H54 (cell line): ENCODE measurements at regions not wholly inside any gene's neighbourhood (a gene's known extent, or its start where the extent isn't known, plus 50 kb on each side); places are given as distances from the start of the nearest gene placed in this dataset.
A peak's percentile ranks its signal among the peaks of the same experiment; 100 is the strongest.

ENCODE experiments used
- DNase-seq: peaks from one replicate; pipeline ENCODE4 v3.0.0; 2011; ENCODE audit warnings: low spot score, mixed read lengths; ENCODE audit not compliant: insufficient read length
- FAIRE-seq: peaks from 3 replicates; lab custom pipeline; 2011; peaks lifted over from hg19 to GRCh38; lab: Jason Lieb, UNC
- POLR2A ChIP-seq: IDR thresholded peaks from 2 replicates; pipeline ENCODE4 v1.6.1; 2011; ENCODE audit warnings: low read depth, mild to moderate bottlenecking, low read length

DNA sequence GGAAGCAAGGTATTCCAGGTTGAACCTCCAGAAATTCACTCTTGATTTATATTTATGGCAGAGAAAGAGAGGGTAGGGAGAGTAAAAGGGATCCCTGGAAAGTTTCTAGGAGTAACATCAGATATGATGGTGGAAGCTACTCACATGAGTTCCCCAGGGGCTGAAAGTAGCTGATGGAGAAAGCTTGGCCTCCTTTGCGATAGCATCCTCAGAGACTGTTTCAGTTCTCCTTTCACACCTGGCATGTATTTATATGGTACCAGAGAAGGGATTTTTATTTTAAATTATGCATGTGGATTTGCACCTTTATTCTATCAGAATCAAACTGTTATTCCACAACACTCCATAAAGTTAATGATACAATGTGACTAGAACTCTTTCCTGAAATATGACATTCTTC, 126.3 kb upstream of the OSR1 start:
- FAIRE-seq (no peak), DNase-seq (no peak)
- no peak for TF ChIP-seq POLR2A

DNA sequence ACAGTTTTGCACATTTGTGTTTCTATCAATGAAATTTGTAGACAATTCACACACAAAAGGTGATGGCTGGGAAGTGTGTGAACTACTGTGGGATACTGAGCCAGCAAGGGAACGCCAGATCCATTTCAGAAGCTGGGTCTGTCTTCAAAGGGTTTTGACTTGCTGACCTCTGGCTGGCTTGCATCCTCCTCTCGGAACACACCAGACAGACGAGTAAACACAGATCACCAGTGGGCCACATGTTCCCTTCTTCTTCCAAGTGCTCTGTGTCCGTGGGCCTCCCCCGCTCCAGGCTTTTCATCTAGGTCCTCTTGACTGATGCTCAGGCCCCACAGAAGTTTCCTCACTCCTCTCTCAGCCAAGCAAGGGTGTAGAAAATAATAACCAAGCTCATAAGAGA, 122.2 kb upstream of the OSR1 start:
- TF ChIP-seq POLR2A = no peak
- no peak for FAIRE-seq
- no peak for DNase-seq

DNA sequence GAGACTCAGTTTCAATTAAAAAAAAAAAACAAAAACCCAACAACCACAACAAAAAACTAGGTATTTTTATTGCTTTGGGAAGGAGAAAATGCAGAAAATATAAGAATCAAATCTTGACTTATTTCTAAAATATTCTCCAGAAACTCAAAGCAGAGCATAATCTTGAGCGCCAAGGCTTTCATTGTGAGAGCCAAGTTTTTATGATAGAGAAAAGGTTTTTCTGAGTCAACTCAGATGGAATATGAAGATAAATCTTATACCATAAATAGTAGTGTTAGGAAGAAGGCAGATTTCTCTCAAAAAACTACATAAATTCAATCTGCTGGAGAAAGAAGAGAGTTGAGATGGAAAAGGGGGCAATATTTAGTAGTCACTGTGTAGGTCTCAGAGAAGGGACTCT, 121.2 kb upstream of the OSR1 start:
- FAIRE-seq = no peak
- no peak for TF ChIP-seq POLR2A
- no peak for DNase-seq

DNA sequence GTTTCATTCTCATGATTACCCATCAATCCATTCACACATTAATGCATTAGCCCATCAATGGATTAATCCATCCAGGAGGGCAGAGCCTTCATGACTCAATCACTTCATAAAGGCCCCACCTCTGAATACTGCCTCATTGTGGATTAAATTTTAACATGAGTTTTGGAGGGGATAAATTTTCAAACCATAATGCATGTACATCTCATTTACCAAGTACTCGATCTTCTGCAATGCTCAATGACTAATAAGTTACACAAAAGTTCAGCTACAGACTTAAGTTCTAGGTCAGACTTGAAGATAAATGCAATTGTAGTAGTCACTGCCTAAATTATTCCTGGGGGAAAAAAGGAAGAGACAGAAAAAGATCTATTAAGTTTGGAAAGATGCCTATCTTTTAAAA, 120.0 kb upstream of the OSR1 start:
- no peak for FAIRE-seq
- no peak for TF ChIP-seq POLR2A
- DNase-seq = no peak

DNA sequence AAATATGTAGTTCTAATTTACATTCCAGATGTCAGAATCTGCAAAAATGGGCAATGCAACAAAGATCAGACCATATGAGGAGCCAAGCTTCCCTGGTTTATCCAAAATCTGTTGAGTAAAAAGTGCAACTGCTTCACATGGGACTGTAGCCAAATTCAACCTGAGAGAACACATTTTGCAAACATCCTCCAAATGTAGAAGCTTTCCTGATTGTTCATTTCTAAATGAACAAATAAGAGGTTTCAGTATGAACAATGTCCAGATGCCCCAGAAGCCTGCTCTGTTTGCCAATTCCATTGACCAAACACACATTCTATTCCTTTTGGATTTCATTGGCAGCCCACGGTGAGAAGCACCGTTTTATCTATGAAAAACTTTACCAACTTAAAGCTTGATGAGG, 117.9 kb upstream of the OSR1 start:
- no peak for FAIRE-seq
- no peak for DNase-seq
- TF ChIP-seq POLR2A = no peak

DNA sequence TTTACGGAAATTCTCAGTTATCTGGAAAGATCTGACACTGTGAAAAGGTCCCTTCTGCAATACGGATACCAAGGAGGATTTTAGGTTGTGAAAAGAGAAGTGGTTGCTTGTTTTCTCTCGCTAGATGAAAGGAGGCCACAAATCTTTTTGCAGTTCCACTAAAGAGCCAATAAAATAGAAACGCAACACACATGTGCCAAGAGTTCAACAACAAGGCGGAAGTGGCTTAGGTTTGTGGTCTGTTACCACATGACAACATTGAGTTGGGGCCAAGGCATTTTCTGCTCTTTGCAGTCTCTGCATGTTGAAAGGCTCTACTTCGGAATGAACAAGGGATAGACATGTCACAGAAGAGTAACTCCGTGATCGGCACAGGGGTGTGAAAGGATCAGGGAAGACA, 115.7 kb upstream of the OSR1 start:
- TF ChIP-seq POLR2A = no peak
- DNase-seq (no peak), FAIRE-seq (peak; percentile 98)

DNA sequence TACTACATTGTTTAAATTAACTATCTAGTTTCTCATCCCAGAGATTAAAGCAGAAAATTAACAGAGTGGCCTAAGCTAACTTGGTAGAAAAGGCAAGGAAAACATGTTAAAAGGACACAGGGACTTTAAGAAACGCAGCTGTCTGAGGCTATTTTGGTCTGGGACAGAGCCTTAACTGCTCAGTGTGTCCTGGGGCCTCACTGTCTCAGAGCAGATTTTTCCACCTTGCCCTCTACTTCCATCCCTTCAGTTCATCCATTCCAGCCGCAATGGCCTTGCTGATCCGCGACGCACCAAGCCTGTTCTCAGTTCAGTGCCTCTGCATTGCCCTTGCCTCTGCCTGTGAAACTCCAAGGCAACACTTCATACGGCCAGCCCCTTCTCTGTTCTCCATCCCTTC, 114.9 kb upstream of the OSR1 start:
- FAIRE-seq (no peak), DNase-seq (no peak)
- no peak for TF ChIP-seq POLR2A

DNA sequence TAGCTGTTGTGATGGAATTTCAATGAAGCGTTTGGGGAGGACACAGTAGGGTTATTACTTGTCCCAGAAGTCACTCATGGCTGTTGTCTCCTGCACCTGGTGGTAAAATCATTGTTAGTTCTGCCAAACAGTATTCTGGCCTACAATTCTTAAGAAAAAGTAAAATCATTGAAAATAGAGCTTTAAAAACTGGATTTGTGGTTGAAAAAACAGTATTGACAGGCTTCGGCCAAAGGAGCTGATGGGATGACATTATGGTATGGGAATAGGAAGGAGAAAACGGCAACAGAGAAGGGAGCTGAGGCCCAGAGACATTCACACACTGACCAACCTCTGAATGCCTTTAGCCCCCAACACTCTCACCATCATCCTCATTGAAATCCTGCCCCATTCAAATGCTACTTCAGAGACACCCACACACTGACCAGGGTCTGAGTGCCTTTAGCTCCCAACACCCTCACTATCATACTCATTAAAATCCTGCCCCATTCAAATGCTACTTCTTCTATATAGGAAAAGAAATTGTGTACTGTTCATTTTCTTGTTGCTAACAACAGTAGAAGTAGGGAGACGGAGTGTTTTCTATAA, 114.1 kb upstream of the OSR1 start:
- DNase-seq = no peak
- no peak for FAIRE-seq
- TF ChIP-seq POLR2A = no peak

DNA sequence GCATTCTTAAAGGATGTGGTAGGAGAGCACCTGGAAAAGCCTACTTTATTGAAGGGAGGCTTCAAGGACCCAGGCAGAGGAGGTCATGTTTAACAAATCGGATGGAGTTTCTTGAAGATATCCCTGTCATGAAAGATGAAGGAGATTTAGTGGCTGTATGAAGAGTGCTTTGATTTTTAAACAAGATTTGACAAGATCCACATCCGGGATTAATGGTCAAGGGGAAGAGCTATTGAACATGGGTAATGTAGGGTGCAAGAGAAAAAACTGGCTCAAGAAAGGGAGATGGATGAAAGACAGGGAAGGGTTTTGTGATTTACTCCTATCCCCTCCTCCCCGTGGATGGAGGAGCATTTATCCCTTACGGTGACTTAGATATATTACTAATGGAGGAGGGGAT, 113.1 kb upstream of the OSR1 start:
- no peak for FAIRE-seq
- DNase-seq = no peak
- no peak for TF ChIP-seq POLR2A

DNA sequence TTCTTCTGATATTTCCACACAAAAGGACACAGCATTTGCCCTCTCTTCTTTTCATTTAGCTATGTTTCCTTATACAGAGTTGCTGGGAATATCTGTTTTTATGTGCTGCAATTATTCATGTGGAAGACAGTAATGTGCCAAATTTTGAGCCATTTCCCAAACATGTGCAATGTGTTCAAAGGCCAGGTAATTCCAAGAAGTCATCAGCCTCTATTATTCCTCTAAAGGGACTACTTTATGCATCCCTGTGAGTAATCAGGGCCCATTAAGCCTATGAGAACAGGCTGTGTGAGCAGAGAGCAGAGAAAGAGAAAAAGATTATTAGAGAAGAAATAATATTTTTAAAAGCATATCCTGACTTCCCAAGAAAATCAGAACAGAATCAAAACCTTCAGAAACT, 107.6 kb upstream of the OSR1 start:
- no peak for FAIRE-seq
- no peak for DNase-seq
- no peak for TF ChIP-seq POLR2A

DNA sequence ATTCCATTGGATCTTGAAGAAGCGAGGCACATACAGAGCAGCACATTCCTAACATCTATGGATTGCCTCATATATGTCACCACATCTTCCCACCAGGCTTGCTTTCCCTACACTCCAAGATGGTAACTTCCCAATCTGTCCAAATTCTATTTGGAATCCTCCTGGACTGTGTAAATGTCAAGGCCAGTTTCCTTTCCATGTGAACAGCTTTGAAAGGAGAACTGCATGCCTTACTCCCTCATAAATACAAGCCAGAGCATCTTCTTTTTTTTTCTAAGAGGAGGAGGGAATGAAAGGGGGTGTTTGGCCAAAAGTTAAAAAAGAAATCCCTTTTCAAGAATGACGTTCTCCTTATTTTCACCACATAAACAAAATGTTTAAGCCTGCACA, 103.8 kb upstream of the OSR1 start:
- no peak for TF ChIP-seq POLR2A
- DNase-seq = no peak
- no peak for FAIRE-seq

DNA sequence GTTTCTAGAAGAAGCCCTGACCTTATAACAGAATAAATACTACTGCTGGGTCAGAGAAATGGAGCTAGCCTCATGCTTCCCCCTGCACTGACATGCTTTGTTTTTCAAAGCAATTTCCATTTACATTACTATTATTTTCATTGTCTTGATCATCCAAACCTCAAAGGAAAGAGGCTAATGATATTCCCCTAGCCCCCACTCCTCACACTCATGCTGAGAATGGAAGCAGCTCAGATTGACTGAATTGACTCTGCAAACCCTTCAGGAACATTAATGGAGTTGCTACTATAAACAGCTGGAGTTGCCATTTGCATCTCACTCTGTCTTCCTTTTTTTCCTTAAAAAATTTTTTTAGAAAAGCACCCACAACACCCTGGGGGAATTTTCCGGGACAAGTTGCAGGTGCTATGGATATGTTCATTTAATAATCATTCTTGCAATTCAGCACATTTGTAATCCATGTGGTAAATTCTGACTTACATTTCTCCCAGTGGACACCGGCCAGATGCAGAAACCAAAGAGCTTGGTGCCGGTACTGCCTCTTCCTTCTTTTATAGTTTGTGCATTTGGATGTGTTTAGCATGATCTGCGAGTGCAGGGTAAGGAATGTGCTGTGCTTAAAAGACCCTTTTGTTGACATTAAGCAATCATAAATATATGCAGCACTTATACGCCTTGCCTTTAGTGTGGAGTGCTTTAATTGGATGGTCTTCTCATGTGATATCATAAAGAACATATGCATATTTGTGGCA, 103.3 kb upstream of the OSR1 start:
- DNase-seq (no peak), FAIRE-seq (no peak)
- TF ChIP-seq POLR2A = no peak

DNA sequence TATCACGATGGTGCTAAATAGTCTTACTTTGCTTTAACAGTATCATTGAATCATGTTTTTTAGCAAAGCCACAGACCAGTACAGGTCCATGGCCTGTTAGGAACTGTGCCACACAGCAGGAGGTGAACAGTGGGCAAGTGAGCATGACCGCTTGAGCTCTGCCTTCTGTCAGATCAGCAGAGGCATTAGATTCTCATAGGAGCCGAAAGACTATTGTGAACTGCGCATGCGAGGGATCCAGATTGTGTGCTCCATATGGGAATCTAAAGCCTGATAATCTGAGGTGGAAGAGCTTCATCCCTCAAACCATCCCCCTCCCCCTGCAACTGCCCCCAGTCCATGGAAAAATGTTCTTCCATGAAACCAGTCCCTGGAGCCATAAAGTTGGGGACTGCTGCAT, 102.3 kb upstream of the OSR1 start:
- no peak for TF ChIP-seq POLR2A
- no peak for DNase-seq
- FAIRE-seq = no peak

DNA sequence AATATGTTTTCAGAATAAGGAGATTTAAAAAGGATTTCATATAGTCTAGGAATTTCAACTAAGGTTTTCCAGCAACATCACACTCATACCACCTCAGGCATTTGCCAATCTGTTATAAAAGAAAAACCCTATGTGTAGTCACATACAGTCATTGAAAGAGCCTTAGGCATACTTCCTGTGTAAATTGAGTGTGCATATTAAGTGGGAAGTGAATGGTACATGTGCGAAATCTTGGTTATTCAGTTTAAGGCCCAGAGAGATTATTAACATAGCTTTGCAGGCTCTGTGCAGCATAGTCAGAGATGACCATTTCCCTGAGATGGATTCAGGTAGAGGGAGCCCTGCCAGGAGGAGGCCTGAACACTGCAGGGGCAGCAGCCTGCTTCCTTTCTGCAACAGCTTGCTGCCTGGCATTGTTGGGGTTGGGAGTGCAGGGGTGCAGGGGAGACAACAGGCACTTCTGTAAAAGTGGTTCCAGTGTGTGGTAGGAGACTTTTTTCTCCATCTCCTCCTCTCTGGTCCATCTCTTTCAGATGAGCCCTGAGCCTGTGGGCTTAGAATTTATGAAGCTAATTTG, 100.1 kb upstream of the OSR1 start:
- no peak for TF ChIP-seq POLR2A
- FAIRE-seq (no peak), DNase-seq (no peak)

DNA sequence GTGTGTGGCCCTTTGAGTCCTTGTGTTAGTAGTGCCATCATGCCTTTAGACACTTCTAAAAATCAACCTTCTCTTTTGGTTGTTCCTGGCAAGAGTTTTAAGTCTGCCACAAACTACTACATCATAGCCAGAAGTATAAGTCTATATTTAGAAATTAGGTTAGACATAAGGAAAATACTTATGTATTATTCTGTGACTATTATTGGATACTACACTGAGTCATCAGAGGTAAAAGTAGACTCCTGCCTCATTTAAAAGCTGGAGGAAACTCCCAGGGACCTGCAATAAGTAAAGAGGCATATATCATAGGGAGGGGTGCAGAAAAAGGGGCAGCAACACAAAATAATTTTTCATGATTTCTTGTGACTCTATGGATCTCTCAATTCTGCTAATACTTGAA, 99.4 kb upstream of the OSR1 start:
- no peak for DNase-seq
- TF ChIP-seq POLR2A = no peak
- no peak for FAIRE-seq
